Loucy (cell line): ENCODE measurements at regions not wholly inside any gene's neighbourhood (a gene's known extent, or its start where the extent isn't known, plus 50 kb on each side); places are given as distances from the start of the nearest gene placed in this dataset.

Experiments
- EZH2phosphoT487 ChIP-seq: fragments of 200-600 bp; IDR thresholded peaks from 2 replicates; pipeline ENCODE4 v1.6.1; 2018; ENCODE audit warnings: antibody characterized with exemption, mild to moderate bottlenecking, moderate library complexity, borderline replicate concordance
- TF ChIP-seq, protein P1 (sequence below): fragments of 200-600 bp; sonication (generic); conservative IDR thresholded peaks from 2 replicates; pipeline ENCODE4 v1.5.1; 2014; ENCODE audit warnings: mild to moderate bottlenecking, antibody characterized with exemption, low read length

DNA sequence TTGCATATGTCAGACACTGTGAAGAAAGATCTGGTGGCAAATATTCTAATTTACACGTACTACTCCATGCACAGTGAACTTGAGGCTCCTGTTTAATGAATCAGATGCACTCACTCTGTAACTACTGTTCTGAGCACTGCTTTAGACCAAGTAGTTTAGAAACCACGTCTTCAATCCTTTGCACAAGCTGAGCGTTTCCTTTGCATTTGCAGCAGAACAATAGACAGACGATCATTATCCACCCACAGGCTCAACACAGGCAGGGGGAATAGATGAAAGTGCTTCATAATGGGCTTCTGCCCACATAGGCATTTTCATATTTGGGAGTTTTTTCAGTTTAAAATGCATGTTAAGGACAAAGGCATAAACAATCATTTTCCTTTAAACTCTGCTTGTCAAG, 423.3 kb upstream of the ADAMTS16 start:
- TF ChIP-seq, protein P1, sequence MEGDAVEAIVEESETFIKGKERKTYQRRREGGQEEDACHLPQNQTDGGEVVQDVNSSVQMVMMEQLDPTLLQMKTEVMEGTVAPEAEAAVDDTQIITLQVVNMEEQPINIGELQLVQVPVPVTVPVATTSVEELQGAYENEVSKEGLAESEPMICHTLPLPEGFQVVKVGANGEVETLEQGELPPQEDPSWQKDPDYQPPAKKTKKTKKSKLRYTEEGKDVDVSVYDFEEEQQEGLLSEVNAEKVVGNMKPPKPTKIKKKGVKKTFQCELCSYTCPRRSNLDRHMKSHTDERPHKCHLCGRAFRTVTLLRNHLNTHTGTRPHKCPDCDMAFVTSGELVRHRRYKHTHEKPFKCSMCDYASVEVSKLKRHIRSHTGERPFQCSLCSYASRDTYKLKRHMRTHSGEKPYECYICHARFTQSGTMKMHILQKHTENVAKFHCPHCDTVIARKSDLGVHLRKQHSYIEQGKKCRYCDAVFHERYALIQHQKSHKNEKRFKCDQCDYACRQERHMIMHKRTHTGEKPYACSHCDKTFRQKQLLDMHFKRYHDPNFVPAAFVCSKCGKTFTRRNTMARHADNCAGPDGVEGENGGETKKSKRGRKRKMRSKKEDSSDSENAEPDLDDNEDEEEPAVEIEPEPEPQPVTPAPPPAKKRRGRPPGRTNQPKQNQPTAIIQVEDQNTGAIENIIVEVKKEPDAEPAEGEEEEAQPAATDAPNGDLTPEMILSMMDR = no peak
- no peak for TF ChIP-seq EZH2phosphoT487
